ENCODE measurements at regions not wholly inside any gene's neighbourhood (a gene's known extent, or its start where the extent isn't known, plus 50 kb on each side); places are given as distances from the start of the nearest gene placed in this dataset.

- peak in 2 of 3 experiments; percentile 34 to 63 for DNase-seq
These were observed 62.8 kb downstream of the FAM9B start for GRCh38 chrX:8971116-8971515.

DNA sequence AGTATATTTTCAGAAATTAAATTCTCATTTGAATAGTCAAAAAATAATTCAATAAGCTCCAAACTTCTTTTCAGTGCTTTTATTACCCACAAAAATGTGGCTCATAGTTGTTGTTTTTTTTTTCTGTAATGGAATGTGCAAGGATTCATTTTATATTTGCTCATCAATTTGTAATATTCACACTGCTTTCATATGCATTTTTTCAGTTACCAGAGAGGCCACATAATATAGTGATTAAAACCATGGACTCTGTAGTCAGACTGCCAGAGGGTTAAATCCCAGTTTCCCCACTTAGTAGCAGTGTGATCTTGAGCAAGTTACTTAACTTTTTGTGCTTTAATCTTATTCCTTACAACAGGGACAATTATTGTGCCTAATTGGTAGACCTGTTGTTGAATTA is 64.5 kb downstream of the FAM9B start:
- no peak for DNase-seq

DNA sequence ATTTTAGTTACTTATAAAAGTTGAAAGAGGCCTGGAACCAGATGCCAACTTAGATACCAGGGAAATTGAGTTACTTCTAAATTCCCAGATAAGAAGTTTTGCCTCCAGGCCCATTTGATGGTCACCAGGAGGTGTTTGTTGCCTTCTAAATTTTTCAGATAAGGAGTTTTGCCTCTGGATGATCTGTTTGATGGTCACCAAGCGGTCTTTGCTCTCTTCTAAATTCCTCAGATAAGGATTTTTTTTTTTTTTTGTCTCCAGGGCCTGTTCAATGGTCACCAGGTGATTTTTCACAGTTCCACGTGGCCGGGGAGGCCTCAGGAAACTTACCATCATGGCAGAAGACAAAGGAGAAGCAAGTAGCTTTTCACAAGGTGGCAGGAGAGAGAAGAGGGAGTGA is 66.5 kb downstream of the FAM9B start:
- no peak for DNase-seq

DNA sequence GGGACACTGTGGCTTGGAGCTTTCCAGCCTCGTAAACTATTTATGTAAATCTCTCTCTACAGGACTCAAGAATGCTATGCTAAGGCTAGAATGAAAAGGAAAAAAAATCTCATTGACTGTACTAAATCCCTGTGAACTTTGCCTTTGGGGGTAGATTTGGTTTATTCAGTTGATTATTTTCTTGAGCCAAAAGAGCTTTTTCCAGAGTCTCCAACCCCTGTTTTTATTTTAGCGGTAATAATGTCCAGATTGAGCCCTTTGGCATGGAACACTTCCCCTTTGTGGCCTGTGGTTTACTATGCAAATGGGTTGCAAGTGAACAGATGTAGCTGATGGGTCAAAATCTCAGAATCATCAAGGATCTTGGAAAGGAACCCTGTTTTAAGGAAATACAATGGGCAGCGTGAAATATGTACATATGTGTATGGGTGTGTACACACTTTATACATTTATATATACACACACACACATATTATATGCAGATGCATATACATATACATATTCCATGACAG is 72.9 kb downstream of the FAM9B start:
- no peak for DNase-seq

DNA sequence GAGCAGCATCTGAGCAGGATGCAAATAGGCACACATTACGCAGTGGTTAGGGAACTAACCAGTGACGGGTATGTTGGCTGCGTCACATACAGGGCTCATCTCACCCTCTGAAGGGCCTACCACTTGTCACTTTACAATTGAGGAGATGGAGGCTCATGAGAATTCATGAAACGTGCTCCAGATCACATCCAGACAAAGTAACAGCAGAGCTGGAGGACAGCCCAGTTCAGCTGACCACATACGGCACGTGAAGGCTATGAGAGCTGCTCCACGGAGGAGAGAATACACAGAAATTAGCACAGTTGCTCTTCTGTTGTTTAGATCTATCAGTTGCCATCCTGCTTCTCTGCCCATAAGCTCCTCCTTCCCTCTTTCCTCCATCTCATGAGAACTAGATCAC is 78.4 kb downstream of the FAM9B start:
- DNase-seq: no peak

GRCh38 chrX:8946563-8946962 is 87.4 kb downstream of the FAM9B start:
- DNase-seq: no peak

- peak in 2 of 3 experiments; percentile 22 to 57 for DNase-seq
These were observed 94.6 kb downstream of the FAM9B start for GRCh38 chrX:8939322-8939721.

DNA sequence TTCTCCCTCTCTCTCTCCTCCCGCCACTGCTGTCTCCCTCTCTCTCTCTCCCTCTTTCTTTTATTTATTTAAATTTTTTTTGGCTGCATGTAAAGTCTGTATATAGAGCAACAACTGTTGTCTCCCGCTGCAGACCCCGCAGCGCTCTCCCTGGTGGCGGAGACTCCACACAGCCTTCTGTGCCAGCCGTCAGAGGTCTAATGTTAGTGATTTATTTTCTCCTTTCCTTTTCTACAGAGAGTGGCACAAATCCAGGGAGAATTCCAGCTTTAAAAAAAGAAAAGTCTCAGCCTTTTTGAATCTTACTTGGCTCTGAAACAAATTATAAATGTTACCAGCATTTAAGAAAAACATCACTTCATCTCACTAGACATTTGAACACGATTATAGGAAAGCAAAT is 106.2 kb downstream of the FAM9B start:
- no peak for DNase-seq

DNA sequence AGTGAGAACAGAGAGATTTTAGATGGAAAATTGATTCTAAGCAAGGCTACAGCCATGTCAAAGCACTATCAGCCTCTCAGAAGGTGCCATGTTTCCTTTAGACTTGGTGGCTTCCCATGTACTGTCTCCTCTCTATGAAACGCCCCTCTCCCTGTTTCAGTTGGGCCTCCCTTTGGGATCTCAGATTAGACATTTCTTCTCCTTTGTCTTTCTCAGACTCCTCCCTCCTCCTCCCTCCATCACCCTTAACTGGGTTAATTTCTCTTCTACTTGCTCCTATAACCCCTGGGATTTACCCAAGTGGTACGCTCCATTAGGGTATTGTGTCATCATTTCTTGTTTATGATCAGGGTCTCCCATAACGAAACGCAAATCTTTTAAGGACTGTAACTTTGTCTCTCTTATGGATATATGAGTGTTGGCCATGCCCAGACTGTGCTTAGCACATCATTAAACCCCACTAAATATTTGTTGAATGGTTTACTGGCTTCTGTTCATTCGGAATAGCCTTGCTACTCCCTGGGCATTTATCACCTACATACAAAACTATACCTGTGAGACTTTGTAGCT is 106.8 kb downstream of the FAM9B start:
- DNase-seq: no peak

DNA sequence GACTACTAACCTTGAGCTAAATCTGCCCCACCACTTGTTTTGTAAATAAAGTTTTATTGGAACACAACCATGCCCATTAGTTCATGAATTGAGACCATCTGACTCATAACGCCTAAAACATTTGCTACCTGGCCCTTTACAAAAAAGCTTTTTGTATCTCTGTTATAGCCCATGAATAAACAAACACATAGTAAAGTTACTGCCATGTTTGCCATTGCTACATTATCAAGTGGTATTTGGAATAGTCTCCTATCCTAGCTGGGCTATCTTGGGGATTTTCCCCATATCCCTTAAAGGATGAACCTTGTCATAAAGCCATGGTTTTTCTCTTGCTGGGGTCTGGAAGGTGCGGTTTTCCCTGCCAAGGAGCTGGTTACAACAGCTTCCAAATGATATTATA is 112.3 kb downstream of the FAM9B start:
- DNase-seq: no peak

DNA sequence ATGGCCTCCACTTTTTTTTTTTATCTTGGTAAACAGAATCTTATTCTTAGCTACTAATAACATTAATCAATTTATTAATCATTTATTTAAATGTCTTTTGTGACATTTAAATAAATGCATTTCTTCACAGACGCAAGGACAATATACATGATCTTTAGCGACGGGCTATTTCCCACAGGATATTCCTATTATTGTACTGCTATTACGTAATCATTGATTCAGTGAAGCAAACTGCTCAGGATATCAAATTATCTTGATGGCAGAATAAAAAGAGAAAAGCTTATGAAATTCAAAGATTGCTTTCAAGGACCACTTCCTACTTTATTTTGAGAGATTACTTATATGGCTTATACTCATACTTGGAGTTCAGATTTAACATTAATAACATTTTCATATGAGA is 114.1 kb downstream of the FAM9B start:
- DNase-seq: no peak

- DNase-seq: no peak
These were observed 115.5 kb upstream of the FAM9A start for GRCh38 chrX:8916697-8917096.

DNA sequence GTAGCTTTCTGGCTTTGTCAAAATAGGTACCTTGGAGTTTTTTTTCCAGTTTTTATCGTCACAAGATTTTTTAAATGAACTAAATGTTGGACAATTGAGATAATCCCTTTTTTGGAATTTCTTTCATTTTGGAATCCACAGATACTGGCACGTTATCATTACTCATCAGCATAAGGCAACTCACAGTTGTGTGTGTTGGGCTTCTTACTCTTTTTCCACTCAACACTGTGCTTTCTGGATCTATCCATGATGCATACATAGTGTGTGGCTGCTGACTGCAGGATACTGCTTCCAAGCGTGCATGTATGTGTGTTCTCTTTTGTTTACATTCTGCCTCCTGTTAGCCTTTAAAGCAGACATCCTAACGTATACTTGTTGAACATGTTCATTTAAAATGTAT is 113.5 kb upstream of the FAM9A start:
- no peak for DNase-seq

- DNase-seq: no peak
These were observed 112.6 kb upstream of the FAM9A start for GRCh38 chrX:8913655-8914409.

DNA sequence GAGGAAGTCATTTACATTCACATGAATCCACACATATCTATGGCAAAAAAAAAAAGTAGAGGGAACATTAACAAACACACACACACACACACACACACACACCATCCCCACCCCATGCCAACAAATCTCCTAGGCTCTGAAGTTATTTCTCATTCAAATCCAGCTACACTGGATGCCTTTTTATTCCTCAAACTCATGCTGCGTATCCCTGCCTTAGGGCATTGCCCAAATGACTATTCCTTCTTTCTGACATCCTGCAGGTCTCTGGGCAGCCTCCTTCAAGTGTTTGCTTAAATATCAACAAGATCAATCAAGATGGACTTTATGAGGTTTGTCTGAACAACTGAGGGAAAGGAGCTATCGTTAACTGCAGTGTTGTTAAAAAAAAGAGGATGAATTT is 106.5 kb upstream of the FAM9A start:
- DNase-seq: peak in 2 of 3 experiments; percentile 22 to 74

DNA sequence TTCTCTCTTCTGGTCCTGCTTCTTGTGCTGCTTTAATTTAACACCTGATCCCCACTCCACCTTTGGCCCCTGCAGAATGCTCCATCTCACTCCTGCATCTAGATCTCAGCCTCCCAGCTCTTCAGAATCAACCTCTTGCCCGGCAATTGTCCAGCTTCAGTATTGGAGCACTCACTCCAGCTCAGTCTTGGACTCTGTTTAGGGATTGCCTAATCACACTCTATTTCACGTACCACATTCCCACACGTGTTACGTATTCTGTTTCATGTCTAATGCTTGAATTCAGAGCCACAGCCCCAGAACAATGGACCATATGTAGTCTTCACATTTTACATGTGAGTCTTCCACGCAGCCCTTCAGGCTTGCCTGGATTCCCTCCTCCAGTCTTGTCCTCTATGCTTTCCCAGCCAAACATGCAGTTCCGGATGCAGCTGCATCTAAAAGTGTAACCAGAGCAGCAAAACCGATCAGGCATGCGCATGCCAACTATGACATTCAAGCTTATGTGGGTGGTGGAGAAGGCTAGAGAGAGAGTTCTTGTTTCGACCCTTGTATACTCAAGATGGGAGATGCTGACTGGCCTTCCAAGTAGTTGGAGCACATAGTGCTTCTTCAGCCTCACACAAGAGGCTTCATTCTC is 105.2 kb upstream of the FAM9A start:
- DNase-seq: no peak

GRCh38 chrX:8897259-8897658 is 96.1 kb upstream of the FAM9A start:
- DNase-seq: no peak

- no peak for DNase-seq
These were observed 89.6 kb upstream of the FAM9A start for GRCh38 chrX:8890794-8891193.

DNA sequence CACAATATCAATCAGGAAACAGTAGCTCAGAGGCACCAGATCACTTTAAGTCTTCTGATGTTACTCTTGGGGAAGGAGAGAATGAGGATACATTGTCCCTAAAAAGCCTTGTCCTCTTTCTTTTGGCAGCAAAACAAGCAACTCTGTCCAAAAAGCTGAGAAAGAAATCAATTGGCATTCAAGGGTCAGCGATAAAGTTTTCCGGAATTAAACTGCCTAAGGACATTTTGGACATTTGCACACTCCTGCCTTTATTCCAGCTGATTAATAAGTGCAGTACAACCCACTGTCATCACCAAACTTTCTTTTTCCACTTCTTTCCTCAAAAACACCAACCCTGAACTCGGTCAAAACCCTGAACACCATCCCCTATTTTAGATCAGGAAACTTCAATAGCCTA is 85.8 kb upstream of the FAM9A start:
- no peak for DNase-seq

DNA sequence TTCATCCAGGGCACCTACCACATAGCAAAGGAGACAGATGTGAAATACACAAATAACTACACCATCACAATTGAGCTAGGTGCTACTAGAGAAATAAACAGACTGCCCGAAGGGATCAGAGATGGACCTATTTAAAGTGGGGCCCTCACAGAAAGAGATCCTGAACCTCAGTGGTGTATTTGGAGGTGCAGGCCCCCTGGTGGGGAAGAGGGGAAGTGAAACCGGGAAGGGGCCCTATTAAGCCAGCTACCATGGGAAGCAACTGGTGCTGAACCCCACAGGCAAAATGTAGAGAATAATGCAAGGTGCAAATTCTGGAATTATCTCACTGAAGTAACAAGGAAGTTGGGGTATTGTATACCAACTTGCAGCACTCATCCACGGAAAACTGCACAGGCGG is 78.6 kb upstream of the FAM9A start:
- no peak for DNase-seq

- DNase-seq: no peak
These were observed 72.8 kb upstream of the FAM9A start for GRCh38 chrX:8873956-8874355.

- no peak for DNase-seq
These were observed 71.9 kb upstream of the FAM9A start for GRCh38 chrX:8873102-8873501.

DNA sequence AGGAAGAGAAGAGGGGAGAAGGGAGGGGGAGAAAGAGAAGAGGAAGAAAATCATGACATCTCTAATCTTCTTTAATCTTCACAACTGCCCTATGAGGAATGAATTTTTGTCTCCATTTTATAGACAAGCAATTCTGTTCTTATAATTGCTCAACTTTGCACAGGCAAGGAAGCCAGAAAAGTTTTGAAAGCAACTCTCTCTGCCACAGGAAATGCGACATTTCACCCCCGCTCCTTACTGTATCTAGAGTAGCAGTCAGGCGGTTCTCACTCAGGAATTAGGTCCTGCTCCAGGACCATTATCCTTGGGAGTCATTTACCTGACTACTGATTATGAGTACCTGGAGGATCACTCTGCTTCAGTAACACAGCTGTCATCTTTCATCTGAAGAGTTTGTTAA is 69.2 kb upstream of the FAM9A start:
- no peak for DNase-seq

DNA sequence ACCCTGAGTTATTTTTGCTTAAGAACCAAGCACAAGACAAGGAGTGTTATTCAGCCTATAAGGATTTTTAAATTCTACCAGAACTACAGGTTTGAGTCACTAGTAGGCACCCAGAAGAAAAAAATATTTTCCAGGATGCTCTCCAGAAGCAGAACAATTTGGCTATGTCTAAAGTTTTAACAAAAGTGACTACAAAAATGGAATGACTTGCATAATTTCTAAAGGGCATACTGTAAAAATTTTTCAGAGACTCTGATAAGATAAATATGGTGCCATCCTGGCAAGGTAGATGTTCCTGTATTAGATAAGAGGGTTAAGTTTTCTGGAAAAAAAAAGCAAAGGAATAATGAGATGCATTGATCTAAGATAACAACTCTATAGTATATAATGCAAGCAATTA is 68.6 kb upstream of the FAM9A start:
- no peak for DNase-seq

Measured in NCI-H1417 (cell line).